HG03159 (cell line): ENCODE measurements at regions not wholly inside any gene's neighbourhood (a gene's known extent, or its start where the extent isn't known, plus 50 kb on each side); places are given as distances from the start of the nearest gene placed in this dataset.
A peak's percentile ranks its signal among the peaks of the same experiment; 100 is the strongest.
"Not testable (repeated sequence)": the region's sequence is repeated elsewhere in the genome, so short reads cannot be mapped to it uniquely, and the experiment has no call there.

Experiments
- ATAC-seq: cut with Tn5 transposase; IDR thresholded peaks from one replicate; pipeline ENCODE4 v1.9.1; 2021; ENCODE audit warnings: mild to moderate bottlenecking, moderate library complexity; ENCODE audit not compliant: unreplicated experiment

DNA sequence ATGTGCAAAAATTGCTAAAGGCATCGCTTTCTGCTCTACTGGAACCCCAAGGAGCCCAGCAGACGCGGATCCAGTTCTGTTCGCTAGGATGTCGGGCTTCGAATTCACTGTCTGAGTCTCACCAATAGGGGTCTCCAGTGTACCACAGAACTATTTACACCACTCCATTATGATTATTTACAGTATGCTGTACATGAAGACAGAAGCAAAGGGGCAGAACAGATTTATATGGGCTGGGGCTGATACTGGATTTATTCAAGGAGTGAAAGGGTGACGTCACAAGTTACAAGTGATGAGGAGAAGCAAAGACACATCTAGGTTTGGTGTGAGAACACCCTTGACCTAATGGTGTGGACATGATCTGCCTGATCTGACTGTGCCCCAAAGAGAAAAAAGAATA, 185.3 kb upstream of the ATP5MC3 start:
- ATAC-seq, result peak; percentile 91

DNA sequence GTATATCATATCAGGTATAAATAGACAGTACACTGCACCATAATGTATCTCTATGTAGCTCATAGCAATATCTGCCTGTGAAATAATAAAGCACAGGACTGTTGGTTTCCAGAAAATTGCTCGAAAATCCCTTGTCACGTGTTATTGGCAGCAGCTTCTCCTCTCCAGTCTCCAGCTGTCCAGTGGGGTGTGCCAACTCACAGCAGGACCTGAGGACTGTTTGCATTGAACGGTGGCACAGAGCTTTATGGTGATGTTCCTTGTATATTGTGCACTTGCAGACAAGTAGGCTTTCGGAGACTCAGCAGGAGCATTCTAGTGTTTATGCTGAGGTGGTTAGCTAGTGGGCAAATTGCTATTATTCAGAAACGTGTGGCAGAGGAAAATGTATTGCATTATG, 182.2 kb upstream of the ATP5MC3 start:
- ATAC-seq, result no peak

DNA sequence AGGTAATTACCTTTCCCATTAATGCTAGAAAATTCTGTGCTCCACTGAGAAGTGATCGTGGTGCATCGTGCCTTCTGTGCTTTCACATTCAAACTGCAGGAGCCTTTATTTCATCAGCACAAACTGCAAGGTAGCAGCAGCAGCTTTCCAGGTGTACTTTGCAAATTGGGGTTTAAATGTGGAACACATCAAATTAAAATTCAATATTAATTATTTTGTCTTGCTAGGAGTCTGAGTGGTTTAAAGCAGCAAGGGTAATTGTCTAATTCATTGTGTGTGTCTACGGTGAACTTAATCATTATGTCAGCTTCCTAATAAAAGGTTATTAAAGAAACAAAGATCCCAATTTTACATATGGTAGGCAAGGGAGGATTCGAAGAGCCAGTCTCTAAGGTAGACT, 180.8 kb upstream of the ATP5MC3 start:
- ATAC-seq, result no peak

DNA sequence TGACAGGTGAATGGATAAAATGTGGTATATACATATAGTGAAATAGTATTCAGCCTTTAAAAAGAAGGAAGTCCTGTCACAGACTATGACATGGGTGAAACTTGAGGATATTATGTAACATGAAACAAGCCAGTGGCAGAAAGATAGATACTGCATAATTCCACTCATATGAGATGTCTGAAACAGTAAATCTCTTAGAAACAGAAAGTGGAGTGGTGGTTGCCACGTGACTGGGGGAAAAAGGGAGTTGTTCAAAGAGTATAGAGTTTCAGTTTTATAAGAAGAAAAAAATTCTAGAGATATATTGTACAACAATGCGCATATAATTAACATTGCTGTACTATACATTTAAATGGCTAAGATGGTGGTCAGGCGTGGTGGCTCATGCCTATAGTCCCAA, 178.2 kb upstream of the ATP5MC3 start:
- no peak for ATAC-seq

DNA sequence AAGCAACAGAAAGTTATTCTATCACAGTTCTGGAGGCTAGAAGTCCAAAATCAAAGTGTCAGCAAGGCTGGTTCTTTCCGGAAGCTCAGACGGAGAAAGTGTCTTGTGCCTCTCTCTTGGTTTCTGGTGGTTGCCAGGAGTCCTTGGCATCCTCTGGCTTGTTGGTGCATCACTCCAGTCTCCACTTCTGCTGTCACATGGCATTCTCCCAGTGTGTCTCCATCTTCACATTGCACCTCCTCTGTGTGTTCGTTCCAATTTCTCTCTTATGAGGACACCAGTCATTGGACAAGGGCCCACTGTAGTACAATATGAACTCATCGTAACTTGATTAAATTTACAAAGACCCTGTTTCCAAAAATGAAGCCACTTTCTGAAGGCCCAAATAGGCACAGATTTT, 175.4 kb upstream of the ATP5MC3 start:
- no peak for ATAC-seq

DNA sequence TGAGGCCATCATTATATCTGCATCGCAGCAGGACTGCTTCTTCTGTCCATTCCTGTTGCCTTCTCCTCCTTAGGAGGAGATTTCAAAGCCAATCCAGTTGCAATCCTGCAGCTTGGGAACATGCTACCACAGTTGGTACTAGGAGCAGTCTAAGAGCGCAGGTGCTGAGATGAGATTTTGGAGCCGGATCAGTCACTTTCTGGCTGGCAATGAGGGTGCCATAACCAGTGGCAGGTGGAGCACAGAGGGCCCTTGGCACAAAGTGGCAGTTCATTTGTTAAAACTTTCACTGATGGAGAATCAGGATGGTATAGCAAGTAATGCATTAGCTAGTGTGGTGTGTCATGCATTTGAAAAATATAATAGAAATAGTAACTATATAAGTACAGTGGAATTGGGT, 173.7 kb upstream of the ATP5MC3 start:
- no peak for ATAC-seq

DNA sequence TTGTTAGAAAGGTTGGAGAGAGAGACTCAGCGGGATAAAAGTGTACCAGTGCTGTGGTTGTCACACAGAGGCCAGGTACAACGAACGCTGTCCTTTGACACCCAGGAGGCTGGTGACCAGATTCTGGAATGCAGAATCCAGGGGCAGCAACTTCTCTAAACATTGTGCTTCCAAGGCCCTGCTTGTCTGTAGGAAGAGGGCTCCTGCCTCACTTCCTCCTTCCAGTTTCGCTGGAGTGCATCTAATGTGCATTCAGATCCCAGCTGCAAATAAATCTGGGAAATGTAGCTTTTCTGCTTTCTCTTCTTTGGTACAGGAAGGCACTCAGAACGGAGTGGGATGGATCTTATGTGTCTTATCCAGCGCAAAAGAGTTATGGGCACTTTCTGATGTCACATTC, 171.8 kb upstream of the ATP5MC3 start:
- no peak for ATAC-seq

DNA sequence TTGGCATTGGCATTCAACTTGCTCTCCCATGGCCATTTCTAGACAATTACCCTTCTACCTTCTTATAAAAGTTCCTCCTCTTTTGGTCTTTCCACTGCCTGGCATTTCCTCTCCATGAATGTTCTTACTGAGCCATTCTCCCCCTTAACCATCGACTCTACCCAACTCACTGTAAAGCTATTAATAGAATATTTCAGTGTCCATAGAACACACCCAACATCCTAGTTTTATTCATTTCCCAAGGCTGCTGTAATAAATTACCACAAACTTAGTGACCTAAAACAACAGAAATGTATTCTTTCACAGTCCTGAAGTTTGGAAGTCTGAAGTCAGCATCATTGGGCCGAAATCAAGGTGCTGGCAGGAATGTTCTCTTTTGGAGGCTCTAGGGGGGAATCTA, 170.0 kb upstream of the ATP5MC3 start:
- no peak for ATAC-seq

DNA sequence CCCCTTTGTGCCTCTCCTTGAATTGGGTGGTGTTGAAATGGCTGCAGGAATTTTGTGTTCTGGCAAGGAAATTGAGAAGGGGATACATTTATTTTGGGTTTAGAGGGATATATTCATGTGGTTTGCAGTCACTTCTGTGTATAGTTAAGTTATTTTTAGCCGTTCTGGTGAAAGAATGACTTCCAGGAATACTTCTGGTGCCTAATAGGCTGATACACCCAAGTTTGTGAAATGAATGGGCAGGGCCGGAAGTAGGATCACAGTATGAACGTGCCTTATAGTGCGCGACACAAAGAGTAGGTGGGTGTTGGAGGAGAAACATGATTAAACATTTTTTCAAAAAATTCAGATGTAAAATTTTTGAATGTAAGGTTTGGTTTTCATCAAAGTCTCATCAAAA, 168.6 kb upstream of the ATP5MC3 start:
- no peak for ATAC-seq

DNA sequence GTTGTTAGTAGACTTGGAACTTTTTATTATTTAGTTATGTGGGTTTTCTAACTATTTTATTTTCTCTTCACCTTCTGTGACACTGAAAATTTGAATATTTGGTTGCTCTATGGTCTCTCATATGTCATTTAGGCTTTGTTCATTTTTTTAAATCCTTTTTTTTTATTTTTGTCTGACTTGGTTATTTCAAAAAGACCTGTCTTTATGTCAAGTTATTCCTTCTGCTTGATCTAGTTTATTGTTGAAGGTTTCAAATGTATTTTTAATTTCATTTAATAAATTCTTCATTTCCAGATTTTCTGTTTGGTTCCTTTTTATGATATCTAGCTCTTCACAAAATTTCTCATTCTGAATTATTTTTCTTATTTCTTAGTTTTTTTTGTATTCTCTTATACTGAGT, 160.6 kb upstream of the ATP5MC3 start:
- ATAC-seq, result no peak

DNA sequence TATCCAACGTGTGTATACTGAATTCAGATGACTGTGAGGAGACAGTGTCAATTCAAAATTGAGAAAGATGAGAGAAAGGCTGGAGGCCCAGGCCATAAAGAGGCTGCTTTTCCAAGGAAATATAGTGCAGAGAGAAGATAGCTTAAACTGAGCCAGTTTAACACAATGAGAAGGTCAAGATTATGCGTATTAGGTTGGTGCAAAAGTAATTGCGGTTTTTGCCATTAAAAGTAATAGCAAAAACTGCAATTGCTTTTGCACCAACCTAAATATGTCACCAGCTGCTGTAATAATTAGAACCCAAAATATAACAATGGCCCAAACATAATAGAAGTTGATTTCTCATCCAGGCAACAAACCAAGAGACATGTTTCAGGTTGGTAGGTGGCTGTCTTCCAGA, 148.7 kb upstream of the ATP5MC3 start:
- ATAC-seq, result no peak

DNA sequence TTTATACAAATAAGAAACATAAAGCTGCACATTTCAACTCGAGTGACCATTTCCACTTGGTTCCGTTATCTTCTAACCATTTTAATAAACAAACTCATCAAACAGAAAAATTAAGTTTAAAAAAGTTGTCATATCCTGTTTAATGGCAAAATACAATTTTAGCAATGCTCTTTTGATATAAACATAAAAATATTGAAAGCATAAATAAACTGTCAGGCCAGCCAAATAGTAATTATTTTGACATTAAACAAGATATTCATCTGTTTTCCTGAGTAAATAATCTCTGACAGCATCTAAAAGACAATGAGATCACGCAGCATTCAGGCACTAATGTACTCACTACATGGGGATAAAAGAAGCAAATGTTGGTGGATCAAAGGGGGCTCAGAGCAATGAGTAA, 145.3 kb upstream of the ATP5MC3 start:
- no peak for ATAC-seq

DNA sequence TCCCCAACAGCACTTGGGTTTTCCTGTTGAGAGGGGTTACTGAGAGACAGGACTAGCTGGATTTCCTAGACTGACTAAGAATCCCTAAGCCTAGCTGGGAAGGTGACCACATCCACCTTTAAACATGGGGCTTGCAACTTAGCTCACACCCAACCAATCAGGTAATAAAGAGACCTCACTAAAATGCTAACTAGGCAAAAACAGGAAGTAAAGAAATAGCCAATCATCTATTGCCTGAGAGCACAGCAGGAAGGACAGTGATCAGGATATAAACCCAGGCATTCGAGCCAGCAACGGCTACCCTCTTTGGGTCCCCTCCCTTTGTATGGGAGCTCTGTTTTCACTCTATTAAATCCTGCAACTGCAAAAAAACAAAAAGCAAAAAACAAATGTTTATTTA, 144.7 kb upstream of the ATP5MC3 start:
- ATAC-seq, result not testable (repeated sequence)

DNA sequence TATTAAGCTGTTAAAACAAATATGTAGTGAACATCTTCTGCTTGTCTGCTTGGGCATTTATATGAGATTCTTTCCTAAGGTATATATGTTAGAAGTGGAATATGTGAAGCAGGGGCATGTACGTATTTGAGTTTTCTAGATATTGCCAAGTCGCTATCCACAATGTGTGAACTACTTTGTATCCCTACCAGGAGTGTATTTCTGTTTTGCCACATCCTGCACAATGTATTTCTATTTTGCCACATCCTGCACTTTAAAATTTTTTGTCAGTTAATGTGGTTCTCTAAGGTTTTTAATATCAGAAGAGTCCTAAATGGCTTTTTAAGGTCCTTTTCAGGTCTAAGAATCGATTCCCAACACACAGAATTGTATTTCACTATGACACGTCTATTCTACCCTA, 141.7 kb upstream of the ATP5MC3 start:
- no peak for ATAC-seq

DNA sequence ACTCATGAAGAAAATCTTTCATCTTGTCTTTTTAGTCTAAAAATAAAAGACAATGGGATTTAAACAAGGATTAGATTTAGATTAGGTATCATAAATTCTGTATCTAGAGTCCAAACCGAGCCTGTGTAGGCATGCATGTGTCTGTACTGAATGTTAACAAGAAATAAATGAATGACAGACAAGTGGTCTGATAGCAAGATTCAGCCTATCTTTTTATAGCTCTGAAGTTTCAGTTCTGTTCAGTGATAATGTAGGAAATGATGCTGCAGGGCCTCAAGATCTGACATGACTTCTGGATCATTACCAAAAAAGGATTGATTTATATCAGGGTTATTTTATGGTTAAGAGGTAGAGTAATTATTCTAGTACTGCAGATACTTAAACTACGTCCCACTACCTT, 137.0 kb upstream of the ATP5MC3 start:
- ATAC-seq, result peak; percentile 79

DNA sequence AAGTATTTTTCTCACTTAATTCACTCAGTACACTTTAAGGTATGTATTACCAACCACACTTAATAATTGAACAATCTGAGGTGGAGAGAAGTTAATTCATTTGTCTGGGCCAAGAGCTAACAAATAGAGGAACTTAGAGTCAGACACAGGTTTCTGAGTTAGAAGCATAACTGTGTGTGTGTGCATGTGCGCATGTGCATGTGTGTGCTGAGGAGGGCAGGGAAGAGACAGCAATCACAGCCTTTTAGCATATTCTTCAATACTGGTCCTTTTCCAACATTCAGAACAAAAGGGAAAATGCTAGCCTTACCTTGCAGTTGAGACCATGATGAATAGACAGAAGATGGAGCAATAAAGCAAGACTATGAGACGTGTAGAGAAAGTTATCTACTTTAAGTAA, 136.2 kb upstream of the ATP5MC3 start:
- ATAC-seq, result no peak

DNA sequence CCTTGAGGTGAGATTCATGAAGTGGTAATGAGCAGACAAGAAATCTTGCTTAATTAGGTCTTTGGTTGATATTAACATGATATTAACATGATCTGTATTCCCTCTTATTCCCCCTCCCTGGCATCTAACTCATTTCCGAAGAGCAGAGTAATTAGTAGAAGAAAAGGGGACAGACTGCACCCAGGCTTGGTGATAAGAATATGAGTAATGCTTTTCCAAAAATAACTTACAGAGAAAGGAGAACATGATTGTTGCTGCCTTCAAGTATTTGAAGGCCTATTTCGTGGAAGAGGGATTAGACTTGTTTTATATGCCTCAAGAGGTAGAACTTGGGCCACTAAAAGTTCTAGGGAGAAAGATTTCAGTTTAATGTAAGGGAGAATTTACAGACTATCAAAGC, 130.6 kb upstream of the ATP5MC3 start:
- no peak for ATAC-seq

DNA sequence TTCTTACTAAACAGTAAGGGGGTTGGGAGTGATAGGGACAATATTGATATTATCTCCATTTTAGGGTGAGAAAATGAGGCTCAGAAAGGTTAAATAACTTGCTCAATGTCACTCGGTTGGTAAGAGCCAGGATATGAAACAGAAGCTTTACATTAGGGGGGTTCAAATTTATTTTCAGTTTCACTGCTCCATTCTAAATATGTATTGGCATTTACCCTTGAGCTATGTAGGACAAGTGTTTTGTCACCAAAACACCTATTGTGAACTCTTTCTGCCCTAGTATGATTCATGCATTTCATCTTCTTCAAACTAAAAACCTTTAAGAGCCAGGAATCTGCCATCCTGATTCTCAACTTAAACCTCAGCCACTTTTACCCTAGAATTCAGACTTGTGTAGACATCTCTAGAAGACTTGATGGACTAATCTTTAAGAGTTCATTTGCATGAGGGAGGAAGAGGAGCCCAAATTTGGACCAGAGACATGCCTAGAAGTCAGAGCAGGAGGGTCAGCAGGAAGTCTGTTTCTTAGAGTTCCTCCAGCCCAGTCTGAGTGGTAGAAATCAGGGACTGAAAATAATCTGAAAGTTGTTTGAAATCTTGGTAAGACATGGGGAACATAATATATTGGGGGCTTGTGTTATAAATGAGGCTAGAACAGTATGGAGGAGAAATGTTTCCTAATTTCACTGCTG, 129.4 kb upstream of the ATP5MC3 start:
- ATAC-seq, result no peak

DNA sequence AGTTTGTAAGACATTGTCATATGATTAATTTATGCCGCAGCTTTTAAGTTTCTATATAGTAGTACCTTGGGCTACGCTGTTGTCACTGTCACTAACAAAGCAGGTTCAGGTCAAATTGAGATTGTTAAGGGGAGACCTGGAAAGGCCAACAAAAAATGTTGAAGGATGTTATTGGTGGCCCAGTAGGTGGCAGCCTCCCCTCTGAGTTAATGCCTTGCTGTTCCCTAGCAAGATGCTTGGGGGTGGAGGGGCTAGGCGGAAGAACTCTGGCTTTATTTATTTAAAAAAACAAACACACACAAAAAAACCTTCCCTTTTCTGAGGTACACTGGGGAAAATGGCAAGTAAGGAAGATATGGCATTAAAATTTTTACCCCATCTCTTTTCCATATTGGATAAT, 128.3 kb upstream of the ATP5MC3 start:
- ATAC-seq, result peak; percentile 68

DNA sequence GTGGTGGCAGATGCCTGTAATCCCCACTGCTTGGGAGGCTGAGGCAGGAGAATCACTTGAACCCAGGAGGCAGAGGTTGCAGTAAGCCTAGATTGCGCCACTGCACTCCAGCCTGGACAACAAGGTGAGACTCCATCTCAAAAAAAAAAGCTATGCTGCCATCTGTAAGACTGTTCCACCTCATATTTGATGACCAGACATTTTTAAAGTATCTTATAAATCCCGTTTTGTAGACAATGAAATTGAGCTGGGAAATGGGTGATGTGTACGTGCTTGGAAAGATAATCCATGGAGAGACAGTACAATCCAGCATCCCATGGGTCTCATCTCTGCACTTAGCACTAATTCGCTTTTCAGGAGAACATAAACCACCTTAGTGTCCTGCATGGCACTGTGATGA, 126.5 kb upstream of the ATP5MC3 start:
- no peak for ATAC-seq

DNA sequence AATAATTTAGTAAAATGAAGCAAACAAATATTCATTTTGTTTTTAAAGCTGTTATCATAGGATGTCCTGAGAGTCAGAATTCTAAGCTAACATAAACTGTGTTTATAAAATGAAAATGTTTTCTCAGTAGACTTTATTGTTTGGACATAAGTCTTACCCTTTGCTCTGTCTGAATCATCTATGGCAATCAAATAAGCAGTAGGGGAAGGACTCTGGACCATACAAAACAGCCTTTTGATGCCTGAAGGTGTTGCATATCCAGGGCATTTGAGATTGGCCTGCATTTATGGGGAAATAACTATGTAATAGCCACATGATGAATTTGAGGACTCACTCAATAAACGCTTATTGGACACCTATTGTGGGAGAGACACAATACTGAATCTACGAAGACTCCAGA, 123.0 kb upstream of the ATP5MC3 start:
- no peak for ATAC-seq

DNA sequence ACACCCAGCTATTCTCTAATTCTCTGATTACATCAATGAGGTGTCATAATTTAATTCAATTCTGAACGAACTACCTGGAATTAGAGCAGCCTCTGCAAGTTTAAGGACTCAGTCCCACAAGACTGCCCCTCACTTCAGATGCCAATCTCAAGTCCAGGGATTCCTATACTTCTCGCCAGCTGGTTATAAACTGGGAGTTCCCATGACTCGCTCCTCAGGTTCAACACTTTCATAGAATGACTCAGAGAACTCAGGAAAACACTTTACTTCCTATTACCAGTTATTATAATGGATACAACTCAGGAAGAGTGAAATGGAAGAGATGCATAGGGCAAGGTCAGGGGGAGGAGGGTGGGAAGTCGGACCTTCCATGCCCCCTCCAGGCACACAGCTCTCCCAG, 112.3 kb upstream of the ATP5MC3 start:
- ATAC-seq, result no peak

DNA sequence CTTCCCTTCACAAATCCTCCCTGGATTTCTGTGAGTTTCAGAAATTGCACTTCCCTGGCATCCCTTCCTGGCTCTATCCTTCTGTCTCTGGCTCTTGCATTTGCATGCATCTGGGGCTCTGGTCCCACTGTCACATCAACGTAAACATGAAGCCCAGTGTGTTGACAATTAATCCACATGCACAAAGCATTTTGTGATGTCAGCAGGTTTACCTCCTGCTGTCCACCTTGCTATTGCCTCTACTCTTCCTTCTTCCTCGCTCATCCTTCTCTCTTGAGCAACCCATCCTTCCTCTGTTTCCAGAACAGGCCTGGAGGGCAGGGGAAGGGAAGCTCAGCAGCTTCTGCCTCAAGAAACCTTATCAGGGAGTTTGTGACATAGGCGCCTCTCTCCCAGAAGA, 111.7 kb upstream of the ATP5MC3 start:
- ATAC-seq, result no peak

DNA sequence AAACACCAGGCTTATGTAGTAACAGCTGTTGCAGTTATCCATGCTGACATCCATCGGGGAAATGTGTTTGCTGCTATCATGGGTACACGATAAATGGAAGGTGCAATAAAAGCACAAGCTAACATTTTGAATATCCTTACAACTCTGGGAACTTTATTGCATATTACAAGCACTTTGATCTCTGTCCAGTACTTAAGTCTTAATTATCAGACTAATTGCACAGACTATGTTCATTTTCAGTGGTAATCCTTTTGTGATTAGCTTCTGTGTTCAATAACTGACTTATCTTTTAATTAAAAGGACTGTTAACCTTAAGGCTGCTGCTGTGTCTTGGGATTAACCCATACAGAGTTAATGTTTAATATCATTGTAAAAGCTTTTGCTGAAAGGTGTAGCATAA, 101.4 kb upstream of the ATP5MC3 start:
- no peak for ATAC-seq
